Upper lobe of left lung (tissue), 4 donors: ENCODE measurements at regions not wholly inside any gene's neighbourhood (a gene's known extent, or its start where the extent isn't known, plus 50 kb on each side); places are given as distances from the start of the nearest gene placed in this dataset.

Experiments
- CTCF ChIP-seq, 6 experiments: fragments of 450-650 bp in 4 of 6; fragments of 200-600 bp in 2 of 6; sonication (generic) in 2 of 6; IDR thresholded peaks; one replicate each; pipeline ENCODE4 v1.5.1; 2016 to 2019; ENCODE audit warnings: antibody characterized with exemption in 6 of 6
- POLR2AphosphoS5 ChIP-seq, 2 donors: sonication (generic); formaldehyde crosslinking; IDR thresholded peaks; one replicate each; pipeline ENCODE4 v1.5.1; 2017; ENCODE audit warnings: antibody characterized with exemption in 2 of 2

- TF ChIP-seq CTCF (IDR thresholded peaks at IDR 0.05) = no peak
- TF ChIP-seq POLR2AphosphoS5 (IDR thresholded peaks at IDR 0.05) = no peak
These were observed 531.1 kb downstream of the TBC1D22A start for GRCh38 chr22:47293368-47294221.
